GM04503 (cell line): ENCODE measurements at regions not wholly inside any gene's neighbourhood (a gene's known extent, or its start where the extent isn't known, plus 50 kb on each side); places are given as distances from the start of the nearest gene placed in this dataset.
"Not testable (repeated sequence)": the region's sequence is repeated elsewhere in the genome, so short reads cannot be mapped to it uniquely, and the experiment has no call there.

Experiments
- DNase-seq: peaks from one replicate; pipeline ENCODE4 v3.0.0-alpha.2; 2012; ENCODE audit warnings: low read depth

DNA sequence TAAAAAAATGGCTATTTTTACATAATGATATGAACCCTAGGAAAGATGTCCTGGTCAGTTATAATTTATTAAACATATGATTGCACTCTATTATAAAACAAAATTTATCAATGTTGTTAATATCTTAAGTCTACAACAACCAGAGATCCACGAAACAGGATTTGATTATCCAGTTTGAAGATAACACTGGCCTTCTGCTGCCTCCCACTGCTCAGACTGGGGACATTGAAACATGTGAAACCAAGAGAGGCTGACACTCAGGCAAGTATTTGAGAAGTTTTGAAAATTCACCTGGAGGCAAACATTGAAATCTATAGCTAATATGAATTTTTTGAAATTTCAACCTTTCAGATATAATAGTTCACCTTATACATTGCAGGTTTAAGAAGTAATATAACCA is 219.3 kb upstream of the HSF2 start:
- DNase-seq: no peak

DNA sequence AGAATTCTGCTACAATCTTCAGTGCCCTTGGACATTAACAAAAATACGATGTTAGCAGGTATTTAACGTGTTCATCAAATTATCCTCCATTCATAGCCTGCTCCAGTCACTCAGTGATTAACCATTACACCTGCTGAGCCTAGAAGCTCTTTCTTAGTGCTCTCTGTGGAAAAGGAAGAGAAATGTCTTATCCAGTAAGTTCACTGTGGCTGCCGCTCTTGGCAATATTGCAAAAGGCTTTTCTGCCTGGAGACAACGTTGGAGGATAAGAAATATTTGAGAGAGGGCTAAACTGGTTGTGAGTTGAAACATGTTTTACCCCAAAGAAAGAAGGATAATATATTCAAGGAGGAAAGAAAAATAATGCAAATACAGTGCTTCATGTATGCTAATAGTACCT is 217.4 kb upstream of the HSF2 start:
- DNase-seq: no peak

DNA sequence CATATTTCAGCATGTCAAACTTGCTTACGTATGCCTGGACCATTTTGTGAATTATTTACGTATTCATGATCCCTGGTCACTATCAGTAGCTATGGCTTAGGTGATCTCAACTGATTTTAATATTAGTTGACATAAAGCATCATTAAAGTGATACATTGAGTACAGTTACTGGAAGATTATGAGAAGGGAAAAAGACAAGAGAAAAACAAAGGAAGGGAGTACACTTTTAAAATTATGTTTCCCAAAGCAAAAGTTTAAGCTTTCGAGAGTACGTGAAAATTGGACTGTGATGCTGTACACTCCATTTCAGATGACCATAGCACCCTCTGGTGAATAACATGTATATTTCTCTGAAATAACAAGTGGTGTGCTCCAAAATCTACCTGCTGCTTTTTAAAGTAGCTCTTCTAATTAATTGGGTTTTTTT is 215.0 kb upstream of the HSF2 start:
- DNase-seq: no peak

DNA sequence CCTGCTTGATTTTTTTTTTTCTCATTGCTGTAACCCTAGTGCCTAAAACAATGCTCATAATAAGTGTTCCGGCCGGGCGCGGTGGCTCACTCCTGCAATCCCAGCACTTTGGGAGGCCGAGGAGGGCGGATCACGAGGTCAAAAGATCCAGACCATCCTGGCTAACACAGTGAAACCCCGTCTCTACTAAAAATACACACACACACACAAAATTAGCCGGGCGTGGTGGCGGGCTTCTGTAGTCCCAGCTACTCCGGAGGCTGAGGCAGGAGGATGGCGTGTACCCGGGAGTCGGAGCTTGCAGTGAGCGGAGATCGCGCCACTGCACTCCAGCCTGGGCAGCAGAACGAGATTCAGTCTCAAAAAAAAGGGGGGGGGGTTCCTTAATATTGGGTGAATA is 214.0 kb upstream of the HSF2 start:
- DNase-seq: not testable (repeated sequence)

DNA sequence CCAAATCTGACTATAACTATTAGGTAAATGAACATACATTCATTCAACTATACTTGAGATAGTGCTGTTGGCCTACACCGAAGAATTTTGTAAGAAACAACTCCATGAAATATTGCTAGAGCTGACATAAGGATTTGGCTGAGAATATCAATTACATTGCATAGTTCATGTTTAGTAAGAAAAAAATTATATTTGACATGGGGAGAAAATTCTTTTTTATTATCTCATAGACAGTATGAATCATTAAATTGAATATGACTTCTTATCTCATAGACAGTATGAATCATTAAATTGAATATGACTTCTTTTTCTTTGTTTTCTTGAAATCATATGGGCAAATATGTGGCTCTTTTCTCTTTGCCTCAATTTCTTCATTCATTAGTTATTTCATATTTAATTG is 212.3 kb upstream of the HSF2 start:
- no peak for DNase-seq

DNA sequence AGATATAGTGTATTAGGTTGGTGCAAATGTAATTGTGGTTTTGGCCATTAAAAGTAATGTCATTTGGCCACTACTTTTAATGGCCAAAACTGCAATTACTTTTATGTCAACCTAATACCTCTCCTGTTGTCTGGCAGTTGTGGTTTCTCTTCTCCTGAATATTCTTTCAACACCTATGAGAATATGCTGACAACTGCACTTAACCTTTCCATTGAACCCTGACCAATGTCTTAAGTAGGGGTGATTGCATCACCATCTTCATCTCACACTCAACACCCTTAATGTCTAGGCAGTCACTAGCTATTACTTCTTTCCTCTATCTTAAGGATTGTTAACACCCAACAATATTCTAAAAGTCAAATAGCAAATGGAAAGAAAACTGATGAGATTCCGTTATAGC is 200.5 kb upstream of the HSF2 start:
- no peak for DNase-seq

DNA sequence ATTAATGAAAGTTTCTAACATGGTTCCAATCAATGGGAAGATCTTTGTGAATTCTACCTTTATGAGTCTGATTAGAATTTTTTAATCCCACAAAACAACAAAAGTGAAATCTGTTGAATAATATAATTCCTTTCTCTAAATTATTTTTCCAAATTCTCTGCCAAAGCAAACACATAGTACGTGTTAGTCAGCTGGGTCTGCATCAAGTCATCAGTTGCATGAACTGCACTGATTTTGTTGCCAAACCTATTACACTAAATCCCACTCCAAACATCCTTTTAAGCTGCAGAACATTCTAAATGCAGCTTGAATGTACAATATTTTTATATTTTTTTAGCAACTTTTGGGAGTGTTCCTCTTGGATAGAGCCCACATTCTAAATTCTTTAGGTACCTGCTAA is 199.0 kb upstream of the HSF2 start:
- no peak for DNase-seq

DNA sequence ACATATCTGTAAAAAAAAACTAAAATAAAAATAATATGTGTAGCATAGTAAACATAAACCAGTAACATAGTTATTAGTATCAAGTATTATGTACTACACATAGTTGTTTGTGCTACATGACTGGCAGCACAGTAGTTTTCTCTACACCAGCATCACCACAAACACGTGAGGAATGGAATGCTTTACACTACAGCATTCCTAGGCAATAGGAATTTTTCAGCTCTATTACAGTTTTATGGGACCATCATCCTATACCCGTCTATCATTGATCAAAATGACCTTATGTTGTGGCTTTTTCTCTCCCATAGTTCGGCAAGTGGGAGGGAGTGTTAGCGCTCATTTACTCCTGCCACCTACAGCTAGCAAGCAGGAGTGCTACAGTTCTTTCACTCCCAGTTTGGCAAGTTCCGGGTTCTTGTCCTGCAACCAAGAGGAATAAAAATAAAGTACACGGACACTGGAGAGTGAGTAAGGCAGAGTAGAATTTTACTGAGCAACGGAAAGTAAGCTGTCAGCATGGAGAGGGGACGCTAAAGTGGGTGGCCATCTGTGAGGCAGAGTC is 196.8 kb upstream of the HSF2 start:
- no peak for DNase-seq

DNA sequence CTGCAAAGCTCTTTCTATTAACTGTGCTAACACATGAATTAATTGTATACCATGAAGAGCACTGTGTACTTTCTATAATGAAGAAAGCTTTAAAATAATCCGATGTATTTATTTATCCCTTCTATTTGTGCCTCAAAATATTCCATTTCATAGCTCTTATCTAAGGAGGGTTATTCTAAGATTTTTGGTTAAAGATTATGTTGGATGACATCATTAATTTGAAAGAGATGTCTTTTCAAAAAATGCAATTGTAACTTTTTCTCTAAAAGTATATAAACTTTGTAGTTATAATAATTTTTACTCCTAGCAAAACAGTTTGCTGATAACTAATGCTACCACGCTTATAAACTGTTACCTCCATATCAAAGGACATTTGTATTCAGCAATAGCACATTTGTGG is 192.4 kb upstream of the HSF2 start:
- DNase-seq: no peak

DNA sequence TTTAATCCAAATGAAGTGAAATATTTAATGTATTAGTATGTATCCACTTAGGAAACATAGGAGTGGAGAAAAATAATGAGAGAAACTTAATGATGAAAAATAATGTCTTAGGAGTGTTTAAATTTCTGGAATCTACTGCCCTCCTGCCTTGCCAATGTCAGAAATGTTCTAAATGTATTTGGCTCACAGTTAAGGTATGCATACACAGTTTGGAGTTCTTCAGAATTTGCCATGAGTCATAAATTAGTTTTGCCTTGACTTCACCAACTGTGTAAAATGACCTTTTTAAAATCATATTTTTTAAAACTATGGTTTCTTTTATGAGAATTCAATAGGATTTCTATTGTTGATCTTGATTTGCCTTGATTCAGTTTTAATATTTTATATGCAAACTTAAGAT is 191.7 kb upstream of the HSF2 start:
- no peak for DNase-seq

DNA sequence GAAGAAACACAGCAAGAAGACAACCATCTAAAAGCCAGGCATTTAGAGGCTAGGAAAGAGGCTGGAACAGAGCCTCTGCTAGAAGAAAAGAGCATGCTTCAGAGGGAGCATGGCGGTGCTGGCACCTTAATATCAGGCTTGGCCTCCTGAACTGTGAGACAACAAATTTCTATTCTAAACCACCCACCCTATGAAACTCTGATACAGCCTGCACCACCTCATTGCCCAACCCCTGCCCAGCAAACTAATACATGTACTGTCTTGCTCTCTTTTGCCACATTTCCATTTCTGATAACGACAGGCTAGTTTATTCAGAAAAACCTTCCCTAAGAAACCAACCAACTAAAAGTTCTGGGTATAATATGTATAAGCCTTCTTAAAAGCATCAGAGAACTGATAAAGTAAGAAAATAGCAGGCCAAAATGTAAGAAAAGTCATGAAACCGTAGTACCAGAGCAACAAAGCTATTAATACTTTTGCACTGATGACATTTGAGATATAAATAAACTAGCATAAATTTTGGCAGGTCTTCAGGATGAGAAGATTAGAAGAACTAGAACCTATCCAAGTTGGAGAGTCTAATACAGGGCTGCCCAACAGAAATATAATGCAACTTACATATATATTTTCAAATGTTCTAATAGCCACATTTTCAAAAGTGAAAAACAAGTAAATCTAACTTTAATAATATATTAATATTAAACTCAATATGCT is 184.7 kb upstream of the HSF2 start:
- DNase-seq: no peak

DNA sequence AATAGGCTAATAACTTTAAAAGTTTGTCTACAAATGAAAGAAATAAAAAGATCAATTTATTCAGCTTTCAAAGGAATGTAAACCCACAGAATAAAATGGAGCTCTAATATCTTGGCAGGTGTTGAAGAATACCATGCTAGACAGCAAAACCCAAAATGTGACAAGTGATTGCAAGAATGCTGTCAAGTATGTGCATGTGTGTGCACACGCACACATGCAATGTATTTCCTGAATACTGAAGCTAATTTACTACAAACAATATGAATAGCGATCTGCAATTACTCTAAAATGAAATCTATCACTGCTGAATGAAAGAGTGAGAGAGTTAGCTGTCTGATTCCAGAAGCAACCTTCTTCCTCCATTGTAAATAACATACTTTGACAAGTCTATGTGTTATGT is 179.2 kb upstream of the HSF2 start:
- no peak for DNase-seq

DNA sequence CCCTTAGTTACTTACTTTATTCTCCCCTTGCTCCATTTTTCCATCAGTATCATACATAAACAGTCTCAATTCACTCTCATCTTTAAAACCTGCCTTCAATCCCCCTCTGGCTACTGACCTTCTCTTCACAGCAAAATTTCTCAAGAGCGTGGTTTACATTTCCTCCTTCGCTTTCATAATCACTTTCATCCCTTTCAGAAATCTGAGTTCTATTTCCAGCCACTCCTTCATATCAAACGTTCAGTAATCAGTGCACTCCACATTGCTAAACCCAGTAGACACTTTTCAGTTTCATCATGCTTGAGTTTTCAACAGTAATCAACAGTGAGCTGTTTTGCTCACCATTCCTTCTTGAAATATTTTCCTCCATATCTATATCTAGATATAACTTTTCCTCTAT is 176.7 kb upstream of the HSF2 start:
- no peak for DNase-seq

DNA sequence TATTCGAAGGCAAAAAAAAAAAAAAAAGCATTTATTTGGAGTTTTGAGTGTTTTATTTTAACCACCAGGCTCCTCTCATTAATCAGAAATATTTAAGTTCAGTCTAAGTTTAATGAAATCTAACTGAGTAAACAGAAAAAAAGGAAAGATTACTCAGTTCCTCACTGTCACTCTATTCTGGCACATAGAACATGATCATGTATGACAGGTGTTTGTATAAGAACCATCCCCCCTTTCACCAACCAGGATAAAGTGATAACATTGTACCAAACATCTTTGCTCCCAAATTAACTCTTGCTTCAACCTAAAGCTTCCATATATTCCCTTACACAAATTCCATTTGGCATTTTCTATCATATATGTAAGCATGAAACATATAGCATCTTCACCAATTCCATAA is 176.2 kb upstream of the HSF2 start:
- no peak for DNase-seq

DNA sequence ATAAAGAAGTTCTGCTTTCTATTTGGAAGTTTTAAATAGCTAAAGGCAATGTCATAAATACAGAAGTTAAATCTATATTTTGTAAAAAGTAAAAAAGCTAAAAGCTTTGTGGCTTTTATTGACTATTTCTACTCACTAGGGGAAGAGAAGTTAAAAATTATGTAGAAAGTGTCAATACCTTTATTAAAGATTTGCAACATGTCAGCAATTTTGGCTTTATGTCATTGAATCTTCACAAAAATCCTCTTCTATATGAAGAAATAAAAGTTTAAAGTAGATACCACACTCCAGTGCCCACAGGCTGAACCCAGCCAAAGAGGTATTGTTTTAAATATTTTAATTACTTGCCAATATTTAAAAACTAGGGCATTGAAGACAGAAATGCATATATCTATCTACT is 160.6 kb upstream of the HSF2 start:
- DNase-seq: no peak

DNA sequence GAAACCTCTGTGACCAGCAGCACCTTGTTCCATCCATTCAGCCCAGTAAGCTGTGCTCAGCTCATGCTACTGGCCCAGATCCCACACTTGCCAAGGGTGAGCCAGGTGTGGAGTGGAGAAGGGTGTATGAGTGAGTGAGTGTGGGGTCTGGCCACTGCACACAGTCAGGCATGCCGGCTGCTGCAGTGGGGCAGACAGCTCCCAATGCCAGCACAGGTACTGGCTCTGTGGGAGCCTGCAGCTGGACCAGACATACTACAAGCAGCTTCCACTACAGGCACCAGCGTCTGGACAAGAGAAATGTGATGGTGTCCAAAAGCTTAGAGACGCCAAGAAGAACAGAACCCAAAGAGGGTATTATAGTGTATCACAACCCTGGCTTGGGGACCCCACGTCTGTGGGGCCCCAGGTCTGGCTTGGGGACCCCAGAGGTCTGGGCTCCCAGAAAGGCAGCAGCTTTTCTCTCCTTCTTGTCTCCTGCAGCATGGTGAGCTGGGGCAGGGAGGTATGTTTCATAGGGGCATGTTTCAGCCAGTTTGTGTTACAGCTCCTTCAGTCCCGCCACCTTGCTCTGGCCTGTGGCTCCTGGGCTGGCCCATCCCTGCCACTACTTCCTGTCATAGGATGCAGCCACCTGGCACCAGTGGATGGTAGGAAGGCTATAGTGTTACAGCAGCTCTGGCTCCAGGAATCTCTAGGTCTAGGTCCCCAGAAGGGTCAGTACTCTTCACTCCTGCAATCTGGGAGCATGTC is 152.4 kb upstream of the HSF2 start:
- no peak for DNase-seq

DNA sequence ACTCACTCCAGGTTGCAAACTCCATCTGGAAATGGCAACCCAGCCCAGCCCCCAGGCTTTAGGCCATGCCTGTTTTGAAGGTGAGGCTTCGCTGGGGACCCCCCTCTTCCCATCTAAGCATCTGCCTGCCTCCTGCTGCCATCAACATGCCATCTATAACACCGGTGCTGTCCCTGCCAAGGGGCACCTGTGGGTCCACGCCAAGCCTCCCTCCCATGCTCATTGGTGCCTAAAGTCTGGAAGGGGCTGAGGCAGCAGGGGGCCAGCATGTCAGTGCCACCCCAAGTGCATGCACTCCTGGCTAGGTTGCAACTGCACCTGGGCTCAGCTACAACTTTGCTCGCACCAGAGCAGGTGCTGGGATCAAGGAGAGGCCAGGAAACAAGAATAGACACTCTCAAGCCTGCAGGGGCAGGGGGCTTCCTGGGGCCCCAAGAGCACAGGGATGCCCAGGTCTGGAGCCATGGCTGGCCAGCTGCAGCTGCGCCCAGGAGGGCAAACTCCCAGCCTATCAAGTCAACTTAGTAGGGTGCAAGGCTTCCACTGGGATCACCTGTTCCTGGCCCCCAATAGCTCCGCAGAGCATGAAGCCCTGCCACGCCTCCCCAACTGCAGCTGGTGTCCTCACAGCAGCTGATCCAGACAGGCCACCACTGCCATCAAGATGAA is 151.3 kb upstream of the HSF2 start:
- no peak for DNase-seq

DNA sequence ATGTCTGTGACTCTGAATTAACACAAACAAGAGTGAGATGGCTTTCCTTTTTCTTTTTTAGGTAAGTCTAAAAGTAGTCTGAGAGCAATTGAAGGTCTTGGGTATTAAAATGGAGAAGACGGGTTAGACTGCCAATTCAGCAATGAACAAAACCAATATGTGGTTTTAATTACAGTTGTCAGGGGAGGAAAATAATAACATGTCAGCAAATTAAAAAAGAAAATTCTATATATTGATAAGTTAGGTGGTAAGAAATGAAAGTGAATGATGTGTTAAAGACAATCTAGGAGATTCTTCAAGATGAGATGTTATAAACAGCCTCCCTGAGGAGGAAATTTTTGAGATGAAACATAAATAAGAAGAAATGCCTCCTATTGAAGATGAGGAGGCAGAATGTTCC is 150.6 kb upstream of the HSF2 start:
- DNase-seq: no peak

DNA sequence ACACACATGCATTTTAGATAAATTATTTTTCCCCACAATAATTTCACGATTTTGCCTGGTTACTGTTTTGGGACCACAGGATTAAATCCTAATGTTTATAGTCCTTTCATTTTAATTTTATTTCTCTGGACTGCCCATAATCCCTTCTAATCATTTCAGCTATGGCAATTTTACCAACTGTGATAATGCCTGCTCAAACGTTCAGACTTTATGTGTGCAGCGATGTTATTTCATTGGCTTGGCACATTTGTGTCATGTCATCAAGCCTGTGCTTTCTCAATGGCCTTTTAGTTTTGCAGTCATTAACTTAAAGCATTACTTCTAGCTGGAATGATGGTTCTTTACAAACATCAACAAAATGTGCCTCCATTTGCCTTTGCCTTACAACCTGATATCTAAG is 140.6 kb upstream of the HSF2 start:
- DNase-seq: no peak

DNA sequence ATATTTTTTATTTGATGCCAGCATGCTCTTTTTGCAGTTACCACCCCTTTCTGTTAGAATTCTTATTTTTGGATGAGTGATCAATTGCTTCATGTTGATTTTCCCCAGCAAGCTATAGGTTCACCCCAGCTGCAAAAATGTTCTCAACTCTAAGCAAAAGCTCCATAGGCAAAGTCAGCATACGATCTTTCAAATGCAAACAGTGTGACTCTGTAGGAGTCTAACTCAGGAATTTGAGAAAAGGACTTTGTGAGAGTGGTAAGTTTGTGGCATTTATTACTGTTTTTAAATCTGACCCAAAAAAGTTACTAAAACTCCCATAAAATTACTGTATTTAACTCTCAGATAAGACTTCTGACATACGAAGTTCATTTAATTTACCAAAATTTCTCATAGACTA is 134.9 kb upstream of the HSF2 start:
- DNase-seq: no peak

DNA sequence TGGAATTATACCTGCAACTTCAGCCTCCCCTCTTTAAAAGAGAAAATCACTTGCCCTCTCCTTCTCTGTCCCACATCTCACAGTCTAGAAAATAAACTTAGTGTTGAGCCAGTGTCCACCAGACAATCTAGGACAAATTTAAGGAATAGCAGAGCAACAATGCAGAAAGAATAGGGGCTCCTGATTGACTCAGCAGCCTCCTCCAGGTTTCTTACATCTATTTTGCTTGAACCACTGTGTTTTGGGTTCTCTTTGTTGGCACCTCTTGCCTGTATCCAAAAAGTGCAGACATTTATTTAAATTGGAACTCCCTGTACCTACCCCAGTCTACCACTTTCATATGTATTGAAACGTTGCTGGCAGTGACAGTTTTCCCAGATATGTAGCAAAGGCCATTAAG is 133.7 kb upstream of the HSF2 start:
- no peak for DNase-seq

DNA sequence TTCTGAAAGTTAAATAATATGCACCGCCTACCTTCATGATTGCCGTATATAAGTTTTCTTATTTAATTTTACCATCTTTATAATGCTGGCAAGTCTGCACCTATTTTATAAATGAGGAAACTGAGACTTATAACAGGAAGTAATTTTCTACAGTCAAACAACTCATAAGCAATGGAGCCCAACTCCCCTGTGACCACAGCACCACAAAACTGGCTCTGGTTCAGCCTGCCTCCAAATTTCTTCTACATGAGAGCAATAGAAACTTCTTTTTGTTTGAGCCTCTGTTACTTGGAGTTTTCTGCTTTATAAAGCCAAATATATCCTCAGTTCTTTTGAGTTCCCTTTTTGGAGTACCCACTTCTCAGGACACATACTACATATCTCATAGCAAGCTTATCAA is 131.1 kb upstream of the HSF2 start:
- DNase-seq: no peak

DNA sequence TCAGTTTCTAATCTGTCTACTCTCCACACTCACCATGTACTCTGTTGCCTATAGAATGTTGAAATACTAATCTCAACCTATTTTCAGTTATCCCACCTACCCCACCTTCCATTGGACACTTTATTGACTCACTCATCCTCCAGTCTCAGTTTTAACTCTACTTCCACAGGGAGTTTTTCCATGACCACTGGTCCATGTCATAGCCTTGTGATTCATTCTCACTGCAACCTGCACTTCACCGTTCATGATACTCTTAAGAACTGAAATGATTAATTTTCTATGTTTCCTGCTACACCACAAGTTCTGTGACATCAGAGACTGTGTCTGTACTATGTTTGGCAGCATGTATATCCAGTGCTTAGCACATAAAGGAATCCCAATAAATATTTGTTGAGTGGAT is 122.8 kb upstream of the HSF2 start:
- DNase-seq: no peak
